Stimulated activated memory B cell treated with anti-CD40 and anti-IgM and Interleukin-4, amounts not matched to agents 10 μg/mL and 1 μg/mL and 100 μg/mL, for 72 hours (primary cell): ENCODE measurements at regions not wholly inside any gene's neighbourhood (a gene's known extent, or its start where the extent isn't known, plus 50 kb on each side); places are given as distances from the start of the nearest gene placed in this dataset.

Experiments
- ATAC-seq: fragments of 150-1000 bp; cut with Tn5 transposase; 2 replicates; pipeline ENCODE4 v1.10.0; 2021
- H3K27ac Mint-ChIP-seq: one replicate; pipeline ENCODE4 v1.8.0; 2022; ENCODE audit warnings: mild to moderate bottlenecking, mixed read lengths
- H3K27me3 Mint-ChIP-seq: one replicate; pipeline ENCODE4 v1.8.0; 2022; ENCODE audit warnings: mixed read lengths
- H3K36me3 Mint-ChIP-seq: one replicate; pipeline ENCODE4 v1.8.0; 2022; ENCODE audit warnings: mixed read lengths
- H3K4me1 Mint-ChIP-seq: one replicate; pipeline ENCODE4 v1.8.0; 2022; ENCODE audit warnings: mixed read lengths
- H3K4me3 Mint-ChIP-seq: one replicate; pipeline ENCODE4 v1.8.0; 2022; ENCODE audit warnings: mild to moderate bottlenecking, moderate library complexity, mixed read lengths
- H3K9me3 Mint-ChIP-seq: one replicate; pipeline ENCODE4 v1.8.0; 2022; ENCODE audit warnings: mixed read lengths

GRCh38 chr18:77784759-77785379 lies 535.2 kb downstream of the GALR1 start:
- H3K4me3 Mint-ChIP-seq, result no peak overlapping the region
- H3K27ac Mint-ChIP-seq, result no peak overlapping the region
- H3K36me3 Mint-ChIP-seq, result no peaks in the 10 kb centered on the region
- H3K4me1 Mint-ChIP-seq, result no peaks in the 10 kb centered on the region
- ATAC-seq, result no peak
- H3K27me3 Mint-ChIP-seq, result no peaks in the 10 kb centered on the region
- peaks cover 5% of the 10 kb centered on the region for H3K9me3 Mint-ChIP-seq

DNA sequence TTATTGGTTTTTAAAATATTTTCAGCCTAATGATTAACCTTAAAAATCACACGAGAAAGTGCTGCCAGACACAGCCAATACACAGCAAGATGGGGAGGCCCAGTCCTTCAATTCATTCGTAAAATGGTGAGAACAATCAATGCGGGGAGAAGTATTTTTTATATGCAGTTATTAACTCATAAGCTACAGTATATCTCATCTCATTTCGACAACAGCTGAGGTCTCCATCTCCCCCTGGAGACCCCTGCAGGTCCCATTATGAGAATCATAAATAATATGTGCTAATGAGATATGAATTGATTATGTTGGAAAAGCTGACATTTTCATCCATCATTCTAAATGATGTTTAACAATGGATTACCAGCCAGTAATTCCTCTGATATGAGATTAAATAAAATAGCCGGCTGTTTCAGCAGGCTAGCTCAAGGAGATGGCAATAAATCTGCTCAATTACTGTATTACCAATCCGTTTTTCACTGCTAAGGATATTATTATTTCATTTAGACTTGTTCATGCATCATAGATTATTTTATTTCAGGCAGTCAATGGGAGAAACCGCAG lies 535.8 kb downstream of the GALR1 start:
- H3K4me1 Mint-ChIP-seq, result no peaks in the 10 kb centered on the region
- H3K9me3 Mint-ChIP-seq, result peaks cover 5% of the 10 kb centered on the region
- no peaks in the 10 kb centered on the region for H3K36me3 Mint-ChIP-seq
- no peak overlapping the region for H3K4me3 Mint-ChIP-seq
- H3K27me3 Mint-ChIP-seq, result no peaks in the 10 kb centered on the region
- ATAC-seq, result no peak
- H3K27ac Mint-ChIP-seq, result no peak overlapping the region

DNA sequence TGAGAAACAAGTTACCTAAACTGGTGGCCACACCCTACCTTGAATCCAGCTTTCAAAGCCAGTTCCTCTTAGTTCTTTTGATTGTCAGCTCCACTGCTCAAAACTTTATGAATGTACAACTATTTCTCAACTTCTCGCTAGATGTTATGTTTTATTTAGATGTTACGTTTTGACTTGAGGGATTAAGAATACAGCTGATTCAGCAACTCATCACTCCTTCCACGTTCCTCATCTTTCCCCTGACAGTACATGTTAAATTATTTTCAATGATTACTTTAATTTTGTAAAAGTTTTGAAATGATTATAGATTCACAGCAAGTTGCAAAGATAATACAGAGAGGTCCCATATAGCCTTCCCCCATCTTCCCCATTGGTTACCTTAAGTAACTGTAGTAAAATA lies 553.4 kb downstream of the GALR1 start:
- H3K27ac Mint-ChIP-seq, result no peak overlapping the region
- H3K9me3 Mint-ChIP-seq, result peaks cover 10% of the 10 kb centered on the region
- peaks cover 14% of the 10 kb centered on the region for H3K27me3 Mint-ChIP-seq
- H3K4me3 Mint-ChIP-seq, result no peak overlapping the region
- no peaks in the 10 kb centered on the region for H3K36me3 Mint-ChIP-seq
- ATAC-seq, result no peak
- no peaks in the 10 kb centered on the region for H3K4me1 Mint-ChIP-seq

GRCh38 chr18:77804382-77804781 lies 554.7 kb downstream of the GALR1 start:
- H3K4me1 Mint-ChIP-seq, result no peaks in the 10 kb centered on the region
- H3K27me3 Mint-ChIP-seq, result peaks cover 14% of the 10 kb centered on the region
- no peak overlapping the region for H3K27ac Mint-ChIP-seq
- ATAC-seq, result no peak
- no peaks in the 10 kb centered on the region for H3K36me3 Mint-ChIP-seq
- H3K9me3 Mint-ChIP-seq, result peaks cover 10% of the 10 kb centered on the region
- no peak overlapping the region for H3K4me3 Mint-ChIP-seq

DNA sequence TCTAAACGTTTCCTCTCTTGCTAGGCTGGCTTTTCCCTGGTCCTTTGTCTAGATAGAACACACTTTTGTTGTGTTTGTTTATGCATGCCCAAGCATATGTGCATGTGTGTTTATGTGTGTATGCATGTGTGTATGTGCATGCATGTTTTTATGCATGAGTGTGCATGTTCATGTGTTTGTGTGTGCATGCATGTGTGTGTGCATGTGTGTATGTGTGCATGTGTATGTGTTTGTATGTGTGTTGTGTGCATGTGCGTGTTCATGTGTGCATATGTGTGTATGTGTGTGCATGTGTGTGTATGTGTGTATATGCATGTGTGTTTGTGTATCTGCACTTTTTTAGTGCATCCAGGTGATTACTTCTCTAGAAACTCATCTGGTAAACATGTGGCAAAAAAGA lies 558.0 kb downstream of the GALR1 start:
- H3K27me3 Mint-ChIP-seq, result peaks cover 14% of the 10 kb centered on the region
- no peak for ATAC-seq
- H3K4me1 Mint-ChIP-seq, result no peaks in the 10 kb centered on the region
- no peaks in the 10 kb centered on the region for H3K36me3 Mint-ChIP-seq
- H3K9me3 Mint-ChIP-seq, result peaks cover 7% of the 10 kb centered on the region
- no peak overlapping the region for H3K27ac Mint-ChIP-seq
- no peak overlapping the region for H3K4me3 Mint-ChIP-seq

- H3K27me3 Mint-ChIP-seq, result peaks cover 11% of the 10 kb centered on the region
- H3K36me3 Mint-ChIP-seq, result no peaks in the 10 kb centered on the region
- no peaks in the 10 kb centered on the region for H3K4me1 Mint-ChIP-seq
- no peak overlapping the region for H3K27ac Mint-ChIP-seq
- H3K4me3 Mint-ChIP-seq, result no peak overlapping the region
- peaks cover 2% of the 10 kb centered on the region for H3K9me3 Mint-ChIP-seq
- no peak for ATAC-seq
These were observed 561.9 kb downstream of the GALR1 start for GRCh38 chr18:77811503-77811902.

DNA sequence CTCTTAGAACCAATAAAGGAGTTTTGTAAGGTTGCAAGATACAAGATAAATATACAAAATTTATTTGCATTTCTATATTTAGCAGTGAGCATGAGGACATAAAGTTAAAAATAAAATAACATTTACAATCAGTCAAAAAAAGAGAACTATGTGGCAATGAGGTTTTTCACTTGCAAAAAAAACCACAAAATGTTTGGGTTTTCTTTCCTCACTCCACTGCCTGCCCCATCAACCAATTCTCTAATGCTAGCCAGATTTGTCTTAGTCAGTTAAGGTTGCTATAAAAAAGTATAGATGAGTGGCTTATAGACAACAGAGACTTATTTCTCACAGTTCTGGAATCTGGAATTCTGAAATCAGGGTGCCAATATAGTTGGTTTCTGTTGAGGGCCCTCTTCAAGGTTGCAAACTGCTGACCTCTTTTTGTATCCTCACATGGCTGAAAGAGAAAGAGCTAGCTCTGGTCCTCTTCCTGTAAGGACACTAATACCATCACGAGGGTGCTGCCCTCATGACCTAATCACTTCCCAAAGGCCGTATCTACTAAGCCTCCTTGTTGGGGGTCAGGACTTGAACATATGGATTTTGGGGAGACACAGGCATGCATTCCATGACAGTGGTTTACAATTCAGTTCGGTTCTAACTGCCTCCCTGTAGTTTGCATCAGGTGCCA lies 566.2 kb downstream of the GALR1 start:
- Mint-ChIP-seq H3K4me1 (no peaks in the 10 kb centered on the region), H3K27ac (no peak overlapping the region), H3K27me3 (peaks cover 18% of the 10 kb centered on the region), H3K36me3 (no peaks in the 10 kb centered on the region), H3K4me3 (no peak overlapping the region), H3K9me3 (peaks cover 8% of the 10 kb centered on the region)
- no peak for ATAC-seq

DNA sequence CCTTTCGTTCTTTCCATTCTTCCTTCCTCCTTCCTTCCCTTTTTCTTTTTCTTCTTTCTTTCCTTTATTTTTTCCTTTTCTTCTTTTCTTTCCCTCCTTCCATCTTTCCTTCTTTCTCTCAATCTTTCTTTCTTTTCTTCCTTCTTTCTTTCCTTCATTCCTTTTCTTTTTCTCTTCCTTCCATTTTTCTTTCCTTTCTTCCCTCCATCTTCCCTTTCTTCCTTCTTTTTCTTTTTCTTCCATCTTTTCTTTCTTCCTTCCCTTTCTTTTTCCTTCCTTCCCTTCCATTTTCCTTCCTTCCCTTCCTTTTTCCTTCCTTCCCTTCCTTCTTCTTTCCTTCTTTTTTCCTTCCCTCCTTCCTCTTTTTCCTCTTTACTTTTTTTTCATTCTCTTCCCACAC lies 568.7 kb downstream of the GALR1 start:
- no peak overlapping the region for H3K27ac Mint-ChIP-seq
- H3K27me3 Mint-ChIP-seq, result peaks cover 18% of the 10 kb centered on the region
- H3K36me3 Mint-ChIP-seq, result no peaks in the 10 kb centered on the region
- no peak overlapping the region for H3K4me3 Mint-ChIP-seq
- no peaks in the 10 kb centered on the region for H3K4me1 Mint-ChIP-seq
- no peak for ATAC-seq
- H3K9me3 Mint-ChIP-seq, result peaks cover 10% of the 10 kb centered on the region

DNA sequence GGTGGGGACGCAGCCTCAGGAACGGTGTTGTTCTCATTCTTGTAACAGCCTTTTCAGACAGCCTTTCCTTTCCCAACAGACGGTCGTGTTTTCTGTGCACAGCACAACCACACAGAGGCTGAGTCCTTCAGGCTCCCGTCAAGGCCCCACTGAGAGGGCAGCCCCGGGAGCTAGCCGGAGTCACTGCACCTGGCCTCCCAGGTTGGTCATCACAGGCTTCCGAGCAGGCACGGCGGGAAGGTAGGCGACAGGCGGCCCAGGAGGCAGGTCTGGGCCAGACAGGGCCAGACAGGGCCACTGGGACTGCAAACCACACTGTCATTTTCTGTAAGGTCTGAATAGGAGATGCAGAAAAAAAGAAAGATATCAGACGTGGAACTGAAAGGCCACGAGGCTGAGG lies 570.8 kb downstream of the GALR1 start:
- Mint-ChIP-seq H3K27me3 (peaks cover 18% of the 10 kb centered on the region), H3K9me3 (peaks cover 10% of the 10 kb centered on the region), H3K27ac (no peak overlapping the region), H3K4me1 (no peaks in the 10 kb centered on the region), H3K36me3 (no peaks in the 10 kb centered on the region), H3K4me3 (no peak overlapping the region)
- ATAC-seq, result no peak

DNA sequence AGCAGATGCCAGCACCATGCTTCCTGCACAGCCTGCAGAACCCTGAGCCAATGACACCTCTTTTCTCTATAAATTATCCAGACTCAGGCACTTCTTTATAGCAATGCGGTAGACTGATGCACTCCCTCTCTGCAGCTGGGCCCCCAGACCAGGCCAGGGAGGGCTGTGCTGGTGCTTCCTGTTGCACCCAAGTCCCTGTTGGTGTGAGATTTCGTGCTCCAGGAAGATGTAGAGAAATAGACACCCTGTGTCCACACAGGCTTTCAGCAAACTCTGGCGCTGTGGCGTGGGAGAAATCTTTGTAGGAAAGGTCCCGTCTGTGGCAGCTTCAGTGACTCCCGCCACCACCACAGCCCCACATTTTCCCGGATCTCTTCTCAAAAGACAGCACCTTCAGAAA lies 572.2 kb downstream of the GALR1 start:
- Mint-ChIP-seq H3K4me3 (no peak overlapping the region), H3K27ac (no peak overlapping the region), H3K4me1 (no peaks in the 10 kb centered on the region), H3K9me3 (peaks cover 10% of the 10 kb centered on the region), H3K27me3 (peaks cover 18% of the 10 kb centered on the region), H3K36me3 (no peaks in the 10 kb centered on the region)
- ATAC-seq, result no peak

DNA sequence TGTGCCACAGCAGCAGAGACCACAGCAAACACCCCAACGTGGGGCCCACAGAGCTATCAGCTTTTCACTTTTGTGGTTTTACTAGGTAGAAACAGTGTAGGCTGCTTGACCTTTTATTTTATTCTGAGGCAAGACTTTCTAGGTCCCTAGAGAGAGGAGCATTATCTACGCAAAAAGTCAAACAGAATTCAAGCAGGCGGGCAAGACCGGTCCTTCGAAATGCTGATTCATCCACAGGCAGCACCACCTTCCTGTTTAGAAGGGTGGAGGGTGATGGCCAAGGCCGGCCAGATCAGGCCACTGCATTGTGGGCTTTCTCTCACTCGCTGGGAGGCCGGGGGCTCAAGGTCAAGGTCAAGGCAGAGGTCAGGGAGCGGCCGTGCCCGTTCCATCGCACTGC lies 573.0 kb downstream of the GALR1 start:
- Mint-ChIP-seq H3K27ac (no peak overlapping the region), H3K36me3 (no peaks in the 10 kb centered on the region), H3K9me3 (peaks cover 10% of the 10 kb centered on the region), H3K4me3 (no peak overlapping the region), H3K4me1 (no peaks in the 10 kb centered on the region), H3K27me3 (peaks cover 18% of the 10 kb centered on the region)
- peak; percentile 39 for ATAC-seq

GRCh38 chr18:77833807-77834206 lies 584.2 kb downstream of the GALR1 start:
- Mint-ChIP-seq H3K9me3 (no peaks in the 10 kb centered on the region), H3K27me3 (no peaks in the 10 kb centered on the region), H3K27ac (no peak overlapping the region), H3K4me3 (no peak overlapping the region), H3K4me1 (no peaks in the 10 kb centered on the region), H3K36me3 (no peaks in the 10 kb centered on the region)
- no peak for ATAC-seq

- H3K27ac Mint-ChIP-seq, result no peak overlapping the region
- no peaks in the 10 kb centered on the region for H3K9me3 Mint-ChIP-seq
- no peaks in the 10 kb centered on the region for H3K4me1 Mint-ChIP-seq
- H3K27me3 Mint-ChIP-seq, result peaks cover 9% of the 10 kb centered on the region
- no peak overlapping the region for H3K4me3 Mint-ChIP-seq
- ATAC-seq, result no peak
- no peaks in the 10 kb centered on the region for H3K36me3 Mint-ChIP-seq
These were observed 602.2 kb downstream of the GALR1 start for GRCh38 chr18:77851802-77852201.

- Mint-ChIP-seq H3K27me3 (peaks cover 9% of the 10 kb centered on the region), H3K36me3 (no peaks in the 10 kb centered on the region), H3K4me3 (no peak overlapping the region), H3K9me3 (peaks cover 2% of the 10 kb centered on the region), H3K27ac (no peak overlapping the region), H3K4me1 (no peaks in the 10 kb centered on the region)
- ATAC-seq, result no peak
These were observed 604.2 kb downstream of the GALR1 start for GRCh38 chr18:77853859-77854258.

DNA sequence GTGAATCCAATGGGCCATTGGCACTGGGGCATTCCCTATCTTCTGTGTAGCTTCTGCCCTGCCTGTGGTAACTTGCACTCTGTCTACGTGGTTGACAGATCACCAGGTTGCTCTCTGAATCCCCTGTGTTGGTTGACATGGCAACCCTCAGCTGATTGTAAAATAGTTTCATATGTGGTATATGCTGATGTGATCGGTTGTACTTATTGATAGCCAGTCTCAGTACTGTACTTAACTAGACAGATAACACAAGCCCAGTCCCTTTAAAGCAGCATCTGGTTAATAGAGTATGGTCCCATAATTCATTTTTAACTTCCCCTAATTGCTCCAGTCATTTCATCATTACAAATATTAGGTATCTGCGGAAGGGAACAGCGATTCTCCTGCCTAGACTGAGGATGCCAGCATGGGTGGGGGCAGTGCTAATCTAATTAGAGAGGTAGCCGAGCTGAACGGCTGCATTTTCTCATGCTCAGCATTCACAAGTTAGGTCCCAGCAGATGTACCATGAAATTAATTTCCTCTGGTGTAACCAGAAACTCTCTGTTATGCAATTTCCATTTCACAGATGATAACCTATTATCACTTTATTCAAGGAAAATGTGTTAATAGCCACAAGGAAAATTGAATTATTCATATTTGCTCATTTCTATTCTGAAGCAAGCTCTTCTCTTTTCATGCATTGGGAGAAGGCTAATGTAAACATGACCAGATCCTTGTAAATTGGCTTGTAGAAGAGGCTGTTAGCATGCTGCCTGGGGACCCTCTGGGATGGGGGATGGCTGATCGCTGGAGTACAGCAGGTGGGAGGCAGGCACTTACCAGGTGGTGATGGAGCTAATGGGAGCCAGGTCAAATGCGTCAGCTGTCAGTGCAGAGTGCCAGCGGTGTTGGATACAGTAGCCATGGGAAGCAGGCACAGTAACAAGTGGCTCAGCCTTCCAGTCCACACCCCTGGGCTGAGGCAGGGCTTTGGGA lies 608.3 kb downstream of the GALR1 start:
- Mint-ChIP-seq H3K27me3 (no peaks in the 10 kb centered on the region), H3K36me3 (no peaks in the 10 kb centered on the region), H3K4me3 (no peak overlapping the region), H3K9me3 (peaks cover 6% of the 10 kb centered on the region), H3K4me1 (no peaks in the 10 kb centered on the region), H3K27ac (no peak overlapping the region)
- no peak for ATAC-seq
